Effector CD8-positive, alpha-beta T cell (primary cell): ENCODE measurements at regions not wholly inside any gene's neighbourhood (a gene's known extent, or its start where the extent isn't known, plus 50 kb on each side); places are given as distances from the start of the nearest gene placed in this dataset.

ENCODE experiments used
- DNase-seq: peaks from one replicate; lab custom pipeline; 2025; lab: John Stamatoyannopoulos, UW

DNA sequence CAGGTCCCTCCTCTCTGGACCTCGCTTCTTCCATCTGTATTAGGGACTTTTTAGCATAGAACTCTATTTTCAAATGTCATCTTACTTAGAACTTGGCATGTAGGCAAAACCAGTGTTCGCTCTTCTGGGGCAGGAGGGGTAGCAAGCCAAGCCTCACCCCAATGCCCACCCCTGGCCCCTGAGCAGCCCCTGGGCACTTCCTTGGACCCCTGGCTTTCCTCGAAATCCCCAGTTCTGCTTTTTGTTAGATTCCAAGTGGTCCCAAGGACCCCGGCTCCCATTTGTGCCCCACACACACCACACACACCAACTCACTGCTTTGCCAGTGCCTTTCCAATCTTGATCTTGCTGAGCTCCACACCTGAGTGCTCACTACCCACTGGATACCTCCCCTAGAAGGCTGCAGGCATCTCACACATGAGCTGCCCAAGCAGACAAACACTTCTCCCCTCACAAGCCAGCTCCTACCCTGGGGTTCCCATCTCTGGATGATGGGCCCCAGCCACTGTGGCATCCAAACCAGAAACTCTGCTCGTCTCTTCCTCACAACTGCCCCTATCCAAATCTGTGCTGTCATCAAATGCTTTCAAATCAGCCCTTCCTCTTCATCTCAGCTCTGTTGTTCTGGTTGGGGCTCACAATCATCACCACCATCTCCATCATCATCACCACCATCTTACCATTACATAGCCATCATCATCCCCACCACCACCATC lies 167.9 kb upstream of the ZMIZ1 start:
- no peak for DNase-seq

DNA sequence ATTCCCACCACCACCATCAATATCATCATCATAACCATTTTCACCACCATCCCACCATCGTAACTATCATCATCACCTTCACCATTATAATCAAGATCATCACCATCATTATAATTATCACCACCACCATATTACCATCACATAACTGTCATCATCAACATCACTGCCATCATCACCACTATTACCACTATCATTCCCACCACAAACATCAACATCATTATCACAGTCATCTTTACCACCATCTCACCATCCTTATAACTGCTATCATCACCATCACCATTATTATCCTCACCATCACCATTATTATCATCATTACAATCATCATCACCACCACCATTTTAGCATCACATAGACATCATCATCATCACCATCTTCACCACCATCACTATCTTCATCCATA lies 167.1 kb upstream of the ZMIZ1 start:
- no peak for DNase-seq

DNA sequence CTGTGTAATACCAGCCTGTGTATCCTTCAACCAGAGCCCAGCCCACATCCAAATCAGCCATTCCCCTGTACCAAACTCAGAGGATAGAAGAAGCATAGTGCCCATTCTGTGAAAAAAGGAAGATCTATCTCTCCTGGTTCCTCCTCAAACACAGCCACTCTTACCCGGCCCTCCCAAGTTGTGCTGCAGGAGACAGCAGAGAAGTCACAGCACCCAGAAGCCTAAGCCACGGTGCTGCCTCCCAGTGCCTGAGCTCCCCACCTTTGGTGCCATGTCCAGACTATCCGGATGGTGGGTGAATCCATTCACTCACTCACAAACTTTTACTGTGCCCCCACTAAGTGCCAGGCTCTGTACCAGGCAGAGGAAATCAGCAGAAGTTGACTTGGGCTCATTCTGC lies 166.0 kb upstream of the ZMIZ1 start:
- DNase-seq: no peak

GRCh38 chr10:78903341-78903940 lies 165.3 kb upstream of the ZMIZ1 start:
- DNase-seq: no peak

DNA sequence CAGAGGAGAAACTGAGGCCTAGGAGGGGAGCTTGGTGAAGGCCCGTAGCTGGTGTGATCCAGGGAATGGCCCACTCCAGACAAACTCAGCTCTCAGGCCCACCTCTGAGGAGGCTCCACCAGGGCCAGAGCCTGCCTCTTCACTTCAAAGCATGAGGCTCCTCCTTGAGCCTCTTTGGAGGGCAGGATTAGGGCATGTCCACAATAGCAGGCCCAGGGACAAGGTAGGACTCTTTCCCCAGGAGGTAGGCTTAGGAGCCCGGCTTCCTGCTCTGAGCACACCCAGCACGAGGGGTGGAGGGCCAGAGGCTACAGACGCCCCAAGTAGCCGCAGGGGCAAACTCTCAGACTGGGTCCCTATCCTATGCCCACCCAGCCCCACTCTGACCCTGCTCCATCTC lies 164.6 kb upstream of the ZMIZ1 start:
- no peak for DNase-seq

GRCh38 chr10:78905015-78905956 lies 163.5 kb upstream of the ZMIZ1 start:
- DNase-seq: no peak

DNA sequence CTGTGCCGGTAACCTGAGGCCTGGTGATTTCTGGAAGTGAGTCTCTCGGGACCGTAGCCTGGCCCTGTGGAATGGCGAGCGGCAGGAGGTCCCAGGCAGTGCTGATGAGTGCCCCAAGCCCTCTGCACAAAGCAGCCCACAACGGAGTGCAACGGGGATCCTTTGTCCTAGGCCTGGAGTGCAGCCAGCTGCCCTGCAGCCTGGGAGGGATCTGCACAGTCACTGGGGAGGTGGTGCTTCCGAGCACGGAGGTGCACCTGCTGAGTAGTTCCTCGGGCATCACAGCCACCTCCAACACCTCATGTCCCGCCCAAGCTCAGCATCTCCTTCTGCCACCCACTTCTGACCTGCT lies 162.8 kb upstream of the ZMIZ1 start:
- DNase-seq: no peak

- no peak for DNase-seq
These were observed 161.9 kb upstream of the ZMIZ1 start for GRCh38 chr10:78906734-78907390.

DNA sequence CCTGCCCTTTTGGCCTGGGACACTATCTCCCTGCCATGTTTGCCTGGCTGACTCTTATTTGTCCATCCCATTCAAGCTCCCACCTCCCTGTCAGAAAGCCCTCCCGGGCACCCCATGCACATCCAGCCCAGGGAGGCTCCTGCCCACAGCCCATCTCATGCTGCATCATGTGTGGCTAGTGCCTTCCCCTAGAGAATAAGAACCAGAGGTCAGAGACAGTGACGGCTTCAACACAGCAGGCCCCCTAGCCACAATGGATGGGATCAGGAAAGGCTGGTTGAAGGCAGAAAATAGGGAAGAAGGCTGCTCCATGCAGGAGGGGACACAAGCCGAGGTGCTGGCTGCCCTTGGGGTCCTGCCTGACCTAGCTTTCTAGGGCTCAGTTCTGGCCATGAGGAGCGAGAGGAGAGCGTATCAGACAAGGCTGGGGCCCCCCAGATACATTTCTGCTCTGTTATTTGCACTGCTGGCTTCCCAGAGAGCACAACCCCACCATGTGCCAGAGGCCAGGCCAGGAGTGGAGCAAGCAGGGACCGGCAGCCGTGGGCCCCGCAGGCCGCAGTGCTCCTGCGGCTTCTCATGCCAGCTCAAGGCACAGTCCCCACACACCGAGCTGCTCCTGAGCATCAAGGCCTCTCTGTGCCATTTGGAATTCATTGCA lies 161.1 kb upstream of the ZMIZ1 start:
- no peak for DNase-seq

DNA sequence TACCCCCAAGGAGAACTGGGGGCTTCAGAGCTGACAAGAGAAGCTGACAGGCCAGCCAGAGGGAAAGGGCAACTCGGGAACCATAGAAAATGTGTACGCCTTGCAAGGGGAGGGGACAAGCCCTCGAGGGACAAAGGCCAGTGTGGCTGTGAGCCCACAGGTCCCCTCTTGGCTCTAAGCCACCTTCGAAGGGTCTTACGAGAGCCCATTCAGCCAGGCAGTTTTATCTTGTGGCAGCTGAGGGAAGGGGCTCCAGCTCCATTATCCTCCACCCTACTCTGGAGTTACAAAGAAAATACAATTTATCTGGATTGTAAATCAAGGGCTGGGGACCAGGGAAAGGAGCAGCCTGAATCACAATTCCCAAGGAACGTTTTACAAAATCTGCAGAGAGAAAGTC lies 159.5 kb upstream of the ZMIZ1 start:
- DNase-seq: no peak

- no peak for DNase-seq
These were observed 158.7 kb upstream of the ZMIZ1 start for GRCh38 chr10:78910021-78910420.

DNA sequence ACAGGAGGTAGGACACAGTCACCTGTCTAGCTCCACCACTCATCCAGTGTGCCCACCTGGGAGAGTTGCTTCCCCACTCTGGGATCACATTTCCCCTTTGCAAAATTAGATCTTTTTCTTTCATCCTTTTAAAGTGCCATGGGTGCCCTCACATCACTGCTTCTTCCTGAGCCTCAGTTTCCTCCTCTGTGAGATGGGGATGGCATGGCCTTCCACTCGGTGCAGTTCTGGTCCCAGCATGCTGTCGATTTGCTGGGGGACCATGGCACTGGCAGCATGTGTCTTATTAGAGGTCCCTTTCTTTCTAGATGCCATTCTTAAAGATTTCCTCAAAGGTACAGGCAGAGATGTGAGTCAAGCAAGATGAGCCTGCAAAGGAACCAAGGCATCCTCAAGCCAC lies 158.3 kb upstream of the ZMIZ1 start:
- no peak for DNase-seq

DNA sequence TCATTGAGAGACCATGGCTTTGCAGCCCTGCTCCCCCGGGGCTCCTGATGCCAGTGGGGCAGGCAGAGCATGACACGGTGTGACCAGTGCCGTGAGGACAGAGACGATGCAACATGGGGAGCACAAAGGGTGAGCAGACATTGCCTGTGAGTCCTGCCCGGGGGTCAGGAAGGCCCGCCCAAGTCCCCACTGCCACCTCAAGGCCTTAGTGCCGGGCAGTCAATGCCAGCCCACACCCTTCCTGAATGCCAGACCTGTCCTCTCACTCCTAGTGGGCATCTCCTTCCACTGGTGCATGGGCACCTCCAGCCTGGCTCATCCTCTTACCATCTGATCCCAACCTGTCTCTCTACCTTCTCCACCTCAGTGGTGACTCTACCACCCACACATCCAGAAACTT lies 157.9 kb upstream of the ZMIZ1 start:
- no peak for DNase-seq

GRCh38 chr10:78911533-78912340 lies 157.0 kb upstream of the ZMIZ1 start:
- DNase-seq: no peak

GRCh38 chr10:78912361-78913218 lies 156.2 kb upstream of the ZMIZ1 start:
- DNase-seq: no peak

GRCh38 chr10:78913219-78914059 lies 155.3 kb upstream of the ZMIZ1 start:
- no peak for DNase-seq

- DNase-seq: no peak
These were observed 154.7 kb upstream of the ZMIZ1 start for GRCh38 chr10:78914060-78914378.

DNA sequence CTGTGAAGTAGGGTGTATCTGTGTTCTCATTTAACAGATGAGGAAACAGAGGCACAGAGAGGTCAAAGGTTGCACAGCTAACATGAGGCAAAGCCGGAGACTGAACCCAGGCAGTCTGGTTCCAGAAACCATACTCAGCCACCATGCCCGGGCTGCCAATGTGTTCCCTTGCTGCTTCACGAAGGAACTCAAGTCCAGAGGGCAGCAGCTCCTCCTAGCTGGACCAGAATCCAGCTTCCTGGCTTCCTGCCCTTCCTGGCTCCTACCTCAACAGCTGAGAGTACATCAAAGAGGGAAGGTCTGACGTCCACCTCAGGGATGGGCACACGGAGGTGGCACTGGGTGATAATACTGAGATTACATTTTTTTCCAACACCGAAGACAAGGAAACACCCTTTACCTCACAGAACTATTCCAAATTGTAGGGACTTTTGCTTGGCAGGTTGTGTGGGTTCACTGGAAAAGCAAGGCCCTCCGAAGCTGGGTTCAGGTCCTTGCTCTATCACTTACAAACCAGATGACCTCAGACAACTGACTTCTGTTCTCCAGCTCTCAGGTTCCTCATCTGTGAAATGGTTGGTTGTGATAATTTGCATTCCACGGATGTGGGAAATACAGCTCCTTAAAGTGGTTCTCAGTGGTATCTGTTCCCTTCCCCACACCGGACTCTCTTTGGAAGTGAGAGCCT lies 154.1 kb upstream of the ZMIZ1 start:
- DNase-seq: no peak

DNA sequence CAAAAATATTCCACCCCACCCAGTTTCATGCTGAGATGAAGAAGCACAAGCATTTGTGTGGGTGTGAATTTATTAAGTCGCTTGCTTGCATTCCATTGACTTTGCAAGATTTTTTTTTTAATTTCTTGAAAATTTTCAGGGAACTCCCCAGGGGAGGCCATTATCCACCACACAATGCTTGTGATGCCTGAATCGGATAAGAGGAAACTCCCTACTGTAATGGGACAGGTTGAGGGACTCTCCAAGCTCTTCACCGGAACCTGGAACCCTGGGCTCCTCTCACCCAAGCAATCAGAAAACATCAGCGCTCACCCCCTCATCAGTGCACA lies 153.6 kb upstream of the ZMIZ1 start:
- no peak for DNase-seq
